ENCODE measurements at regions not wholly inside any gene's neighbourhood (a gene's known extent, or its start where the extent isn't known, plus 50 kb on each side); places are given as distances from the start of the nearest gene placed in this dataset.

- Histone ChIP-seq H3K27ac (no peak overlapping the region), H3K4me1 (peaks cover 41% of the 10 kb centered on the region), H3K9me3 (replicated peaks) (no peaks in the 10 kb centered on the region), H3K36me3 (no peaks in the 10 kb centered on the region), H3K27me3 (no peaks in the 10 kb centered on the region), H3K4me3 (no peak overlapping the region)
- DNase-seq: no peak
Measured at GRCh38 chr17:77364941-77365583, 224.3 kb downstream of the SEC14L1 start.

- Histone ChIP-seq H3K4me3 (no peak overlapping the region), H3K27me3 (no peaks in the 10 kb centered on the region), H3K27ac (no peak overlapping the region), H3K4me1 (peaks cover 41% of the 10 kb centered on the region), H3K36me3 (no peaks in the 10 kb centered on the region), H3K9me3 (replicated peaks) (no peaks in the 10 kb centered on the region)
- DNase-seq: peak; percentile 56 to 69
Measured at GRCh38 chr17:77365584-77366186, 224.9 kb downstream of the SEC14L1 start.

- Histone ChIP-seq H3K4me1 (peaks cover 41% of the 10 kb centered on the region), H3K27me3 (no peaks in the 10 kb centered on the region), H3K9me3 (replicated peaks) (no peaks in the 10 kb centered on the region), H3K4me3 (no peak overlapping the region), H3K36me3 (no peaks in the 10 kb centered on the region), H3K27ac (no peak overlapping the region)
- peak in 1 of 2 experiments; percentile 44 for DNase-seq
Measured at GRCh38 chr17:77366206-77366557, 225.4 kb downstream of the SEC14L1 start.

- Histone ChIP-seq H3K9me3 (replicated peaks) (no peaks in the 10 kb centered on the region), H3K4me3 (no peak overlapping the region), H3K36me3 (no peaks in the 10 kb centered on the region), H3K27ac (no peak overlapping the region), H3K27me3 (no peaks in the 10 kb centered on the region), H3K4me1 (peaks cover 46% of the 10 kb centered on the region)
- peak in 1 of 2 experiments; percentile 51 for DNase-seq
Measured at GRCh38 chr17:77366558-77367245, 225.9 kb downstream of the SEC14L1 start.

- H3K27me3 ChIP-seq: no peaks in the 10 kb centered on the region
- no peaks in the 10 kb centered on the region for H3K36me3 ChIP-seq
- H3K27ac ChIP-seq: no peak overlapping the region
- peaks cover 36% of the 10 kb centered on the region for H3K4me1 ChIP-seq
- H3K9me3 ChIP-seq (replicated peaks): no peaks in the 10 kb centered on the region
- H3K4me3 ChIP-seq: no peak overlapping the region
- DNase-seq: no peak
Measured at GRCh38 chr17:77369544-77369971, 228.8 kb downstream of the SEC14L1 start.

GRCh38 chr17:77370586-77370985, 229.8 kb downstream of the SEC14L1 start:
- no peaks in the 10 kb centered on the region for H3K27me3 ChIP-seq
- no peak overlapping the region for H3K27ac ChIP-seq
- no peak overlapping the region for H3K4me3 ChIP-seq
- H3K36me3 ChIP-seq: no peaks in the 10 kb centered on the region
- H3K9me3 ChIP-seq (replicated peaks): no peaks in the 10 kb centered on the region
- no peak for DNase-seq
- H3K4me1 ChIP-seq: peaks cover 38% of the 10 kb centered on the region

GRCh38 chr17:77371117-77371887, 230.5 kb downstream of the SEC14L1 start:
- no peaks in the 10 kb centered on the region for H3K27me3 ChIP-seq
- H3K4me3 ChIP-seq: no peak overlapping the region
- H3K27ac ChIP-seq: no peak overlapping the region
- no peak for DNase-seq
- H3K36me3 ChIP-seq: no peaks in the 10 kb centered on the region
- no peaks in the 10 kb centered on the region for H3K9me3 ChIP-seq (replicated peaks)
- peaks cover 38% of the 10 kb centered on the region for H3K4me1 ChIP-seq

- H3K4me1 ChIP-seq: peaks cover 38% of the 10 kb centered on the region
- no peak for DNase-seq
Measured at GRCh38 chr17:77371888-77372443, 231.2 kb downstream of the SEC14L1 start.

GRCh38 chr17:77372444-77373298, 231.9 kb downstream of the SEC14L1 start:
- Histone ChIP-seq H3K4me1 (peaks cover 41% of the 10 kb centered on the region), H3K9me3 (replicated peaks) (no peaks in the 10 kb centered on the region), H3K27ac (peak overlapping the region; percentile 49), H3K27me3 (no peaks in the 10 kb centered on the region), H3K4me3 (peak overlapping the region; percentile 80), H3K36me3 (no peaks in the 10 kb centered on the region)
- peak; percentile 98 to 99 for DNase-seq

More at GRCh38 chr17:77371888-77372443, 231.2 kb downstream of the SEC14L1 start:
- Histone ChIP-seq H3K36me3 (no peaks in the 10 kb centered on the region), H3K27me3 (no peaks in the 10 kb centered on the region), H3K27ac (peak overlapping the region; percentile 49), H3K4me3 (peak overlapping the region; percentile 80), H3K9me3 (replicated peaks) (no peaks in the 10 kb centered on the region)

- peak; percentile 43 to 49 for DNase-seq
- Histone ChIP-seq H3K36me3 (no peaks in the 10 kb centered on the region), H3K27me3 (no peaks in the 10 kb centered on the region), H3K4me3 (peak overlapping the region; percentile 80), H3K4me1 (peaks cover 46% of the 10 kb centered on the region), H3K9me3 (replicated peaks) (no peaks in the 10 kb centered on the region), H3K27ac (peak overlapping the region; percentile 69)
Measured at GRCh38 chr17:77373299-77374169, 232.8 kb downstream of the SEC14L1 start.

- H3K27me3 ChIP-seq: no peaks in the 10 kb centered on the region
- H3K27ac ChIP-seq: peak overlapping the region; percentile 69
- no peaks in the 10 kb centered on the region for H3K36me3 ChIP-seq
- peaks cover 46% of the 10 kb centered on the region for H3K4me1 ChIP-seq
- peak; percentile 96 to 98 for DNase-seq
- H3K4me3 ChIP-seq: peak overlapping the region; percentile 80
- H3K9me3 ChIP-seq (replicated peaks): no peaks in the 10 kb centered on the region
Measured at GRCh38 chr17:77374170-77374936, 233.6 kb downstream of the SEC14L1 start.

- no peaks in the 10 kb centered on the region for H3K36me3 ChIP-seq
- H3K27ac ChIP-seq: peak overlapping the region; percentile 69
- H3K4me3 ChIP-seq: peak overlapping the region; percentile 80
- peaks cover 52% of the 10 kb centered on the region for H3K4me1 ChIP-seq
- H3K9me3 ChIP-seq (replicated peaks): no peaks in the 10 kb centered on the region
- no peaks in the 10 kb centered on the region for H3K27me3 ChIP-seq
- DNase-seq: peak; percentile 66 to 86
Measured at GRCh38 chr17:77375108-77375916, 234.5 kb downstream of the SEC14L1 start.
